NCI-H226 (cell line): ENCODE measurements at regions not wholly inside any gene's neighbourhood (a gene's known extent, or its start where the extent isn't known, plus 50 kb on each side); places are given as distances from the start of the nearest gene placed in this dataset.

Source experiments
- DNase-seq: peaks from one replicate; pipeline ENCODE4 v3.0.0-alpha.2; 2015

GRCh38 chr5:103498800-103499551 lies 63.6 kb downstream of the NUDT12 start:
- no peak for DNase-seq

DNA sequence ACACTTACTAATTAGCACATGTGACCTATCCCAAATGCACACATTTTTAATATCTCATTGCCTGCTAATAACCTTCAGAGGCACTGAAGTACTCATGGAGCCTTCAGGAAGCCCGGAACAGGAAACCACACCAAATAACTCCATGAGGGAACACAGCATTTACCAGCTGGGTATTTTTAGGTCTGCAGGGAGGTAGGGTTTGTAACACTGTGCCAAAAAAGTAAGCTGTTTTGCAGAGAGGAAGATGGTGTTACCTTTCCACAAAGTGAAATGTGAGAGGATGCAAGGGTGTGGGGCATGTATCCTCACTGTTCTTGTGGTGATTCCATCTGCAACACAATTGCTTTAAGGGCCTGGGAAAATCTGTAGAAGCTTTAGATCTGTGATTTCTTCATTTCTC lies 64.4 kb downstream of the NUDT12 start:
- no peak for DNase-seq

DNA sequence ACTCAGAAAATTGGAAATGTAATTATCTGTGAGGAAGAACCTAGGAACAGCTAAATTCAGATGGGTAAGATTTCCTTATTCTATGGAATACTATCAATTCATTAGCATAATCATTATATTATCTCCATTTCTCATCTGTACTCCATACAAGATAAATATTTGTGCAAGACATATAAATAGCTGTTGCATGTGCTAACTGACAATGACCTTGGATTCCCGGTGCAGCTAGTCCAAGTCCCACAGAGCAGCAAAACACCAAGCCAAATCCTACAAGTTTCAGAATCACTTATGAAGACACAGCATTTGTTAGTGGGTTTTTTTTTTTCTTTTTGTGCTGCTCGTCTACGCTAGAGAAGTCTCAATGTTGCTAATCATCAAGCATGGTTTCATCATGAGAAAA lies 64.8 kb downstream of the NUDT12 start:
- DNase-seq: no peak

DNA sequence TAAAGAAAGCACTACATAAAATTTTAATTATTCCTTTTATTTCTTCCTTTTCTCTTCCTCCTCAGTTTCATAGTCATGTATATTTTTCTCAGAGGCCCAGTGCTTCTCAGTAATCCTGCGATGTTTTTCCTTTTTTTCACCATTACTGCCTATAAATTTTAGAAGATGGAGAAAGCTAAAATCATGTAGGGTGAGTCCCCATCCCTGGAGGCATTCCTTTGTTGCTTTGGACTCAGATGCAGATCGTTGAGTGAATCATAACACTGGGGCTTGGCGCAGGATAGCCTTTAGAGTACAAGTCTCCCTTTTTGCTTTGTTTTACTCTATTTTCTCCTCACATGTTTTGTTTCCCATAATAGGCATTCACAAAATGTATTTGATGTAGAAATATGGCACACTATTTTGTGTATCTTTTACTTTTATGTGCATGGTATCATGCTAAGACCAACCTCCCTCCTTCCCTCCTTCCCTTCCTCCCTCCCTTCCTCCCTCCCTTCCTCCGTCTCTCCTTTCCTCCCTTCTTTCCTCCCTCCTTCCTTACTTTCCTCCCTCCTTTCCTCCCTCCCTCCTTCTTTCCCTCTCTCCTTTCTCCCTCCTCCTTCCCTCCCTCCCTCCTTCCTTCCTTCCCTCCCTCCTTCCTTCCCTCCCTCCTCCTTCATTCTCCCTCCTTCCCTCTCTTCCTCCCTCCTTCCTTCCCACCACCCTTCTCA lies 72.4 kb downstream of the NUDT12 start:
- no peak for DNase-seq

DNA sequence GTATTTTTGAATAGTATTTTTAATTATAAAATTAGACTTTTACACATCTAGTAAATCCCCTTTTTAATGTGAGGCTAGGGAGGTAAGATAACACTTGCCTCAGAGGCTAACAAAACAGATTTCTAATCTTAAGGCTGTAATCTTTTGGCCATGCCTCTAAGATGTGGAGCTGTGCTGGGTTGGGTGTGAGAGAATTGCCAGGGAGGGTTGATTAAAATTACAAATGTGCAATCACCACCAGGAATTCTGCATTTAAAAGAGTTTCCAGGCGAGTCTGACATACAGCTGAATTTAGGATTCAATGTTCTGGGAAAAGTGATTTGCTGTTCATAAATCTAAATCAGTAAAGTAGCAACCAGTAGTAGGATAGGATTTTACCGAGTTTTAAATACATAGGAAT lies 73.3 kb downstream of the NUDT12 start:
- DNase-seq: peak; percentile 6

- no peak for DNase-seq
Measured at GRCh38 chr5:103487822-103488493, 74.6 kb downstream of the NUDT12 start.

GRCh38 chr5:103487218-103487617 lies 75.4 kb downstream of the NUDT12 start:
- DNase-seq: no peak

DNA sequence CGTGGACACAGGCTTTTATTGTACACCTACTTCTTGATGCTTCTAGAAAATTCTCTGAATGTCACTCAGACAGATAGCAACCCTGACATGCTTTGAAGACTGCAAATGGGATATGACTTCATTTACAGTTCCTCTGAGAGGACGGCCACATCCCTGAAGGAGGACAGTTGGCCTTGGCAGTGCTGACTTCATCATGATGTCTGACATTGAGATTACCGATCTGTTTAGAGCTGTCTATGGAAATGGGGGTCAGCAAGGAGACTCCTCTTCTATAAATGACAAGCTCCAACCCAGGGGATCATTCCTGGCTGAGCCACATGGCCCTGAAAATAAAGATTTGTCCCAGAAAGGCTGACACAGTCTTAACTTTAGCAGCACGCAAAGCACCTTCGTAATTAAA lies 75.8 kb downstream of the NUDT12 start:
- DNase-seq: no peak

DNA sequence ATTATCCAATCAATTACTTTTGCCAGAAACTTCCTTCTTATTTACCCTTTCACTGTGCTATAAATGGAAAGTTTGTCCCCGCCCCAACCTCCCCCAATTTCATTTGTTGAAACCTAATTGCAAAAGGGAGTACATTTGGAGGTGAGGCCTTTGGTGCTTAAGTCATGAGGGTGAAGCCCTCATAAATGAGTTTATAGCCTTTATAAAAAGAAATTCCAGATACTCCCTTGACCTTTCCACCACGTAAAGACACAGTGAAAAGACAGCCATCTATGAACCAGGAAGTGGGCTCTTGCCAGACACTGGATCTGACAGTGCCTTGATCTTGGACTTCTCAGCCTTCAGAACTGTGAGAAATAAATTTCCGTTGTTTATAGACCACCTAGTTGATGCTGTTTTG lies 82.3 kb downstream of the NUDT12 start:
- DNase-seq: no peak

DNA sequence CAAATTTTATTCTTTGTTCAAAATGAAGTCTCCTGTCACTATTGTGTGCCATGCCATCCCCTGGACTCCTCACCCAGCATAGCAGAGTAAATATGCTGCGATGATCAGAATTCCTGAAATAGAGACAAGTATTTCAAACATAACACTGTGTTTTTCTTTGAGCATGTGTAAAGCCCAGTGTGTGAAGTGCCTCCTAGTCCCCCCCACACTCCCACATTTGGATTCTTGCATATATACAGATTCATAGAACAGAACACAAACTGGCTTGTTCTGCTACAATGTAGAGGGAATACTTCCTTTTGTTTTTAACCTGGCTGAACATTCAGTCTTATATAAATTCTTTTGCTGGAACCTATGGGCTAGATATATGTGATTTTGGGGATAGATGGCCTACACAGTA lies 84.9 kb downstream of the NUDT12 start:
- DNase-seq: no peak

- DNase-seq: no peak
Measured at GRCh38 chr5:103476811-103477210, 85.8 kb downstream of the NUDT12 start.

DNA sequence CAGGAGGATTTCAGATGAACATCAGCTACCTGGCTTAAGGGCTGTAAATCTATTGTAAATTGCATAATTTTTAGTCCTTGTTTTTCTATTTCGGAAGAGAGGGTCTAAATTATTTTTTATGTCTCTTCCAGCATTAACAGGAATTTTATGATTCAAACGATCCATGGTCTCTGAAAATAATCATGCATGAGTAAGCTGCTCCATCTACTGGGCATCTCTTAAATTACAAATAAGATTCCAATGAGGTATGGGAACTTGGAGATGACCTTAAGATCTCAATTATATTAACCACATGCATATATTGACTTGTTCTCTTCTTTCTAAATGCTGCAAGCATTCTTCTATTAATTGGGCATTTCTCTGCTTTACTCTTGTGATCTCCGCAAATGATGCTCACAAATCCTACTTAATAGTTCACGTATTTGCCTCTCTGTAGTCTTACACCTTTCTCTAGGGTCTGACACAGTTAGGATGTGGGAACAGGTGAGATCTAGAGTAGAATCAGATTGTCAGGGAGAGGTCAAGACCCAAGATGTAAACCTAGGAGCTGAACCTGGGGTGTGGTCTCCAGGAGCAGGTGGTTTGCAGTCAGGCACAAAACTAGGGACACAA lies 86.9 kb downstream of the NUDT12 start:
- peak; percentile 12 for DNase-seq

- no peak for DNase-seq
Measured at GRCh38 chr5:103474677-103475076, 87.9 kb downstream of the NUDT12 start.

DNA sequence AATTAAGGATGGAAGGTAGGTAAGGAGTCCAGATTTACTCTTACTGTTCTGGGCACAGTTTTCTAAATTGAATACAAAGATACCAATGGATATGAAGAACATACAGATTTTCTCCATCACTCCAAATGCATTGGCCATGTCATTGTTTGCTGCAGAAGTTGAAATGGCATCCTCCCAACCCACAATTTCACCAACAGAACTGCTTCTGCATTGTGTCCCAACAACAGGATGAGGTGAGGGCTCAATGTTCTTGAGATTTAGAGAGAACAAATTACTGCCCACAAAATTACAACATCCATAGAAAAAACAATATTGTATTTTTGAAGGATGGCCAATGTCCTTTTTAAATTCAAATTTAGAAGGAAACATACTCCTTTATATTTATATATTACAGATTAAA lies 88.9 kb downstream of the NUDT12 start:
- DNase-seq: no peak

- DNase-seq: peak; percentile 36
Measured at GRCh38 chr5:103472830-103473229, 89.8 kb downstream of the NUDT12 start.

- no peak for DNase-seq
Measured at GRCh38 chr5:103472265-103472664, 90.3 kb downstream of the NUDT12 start.

DNA sequence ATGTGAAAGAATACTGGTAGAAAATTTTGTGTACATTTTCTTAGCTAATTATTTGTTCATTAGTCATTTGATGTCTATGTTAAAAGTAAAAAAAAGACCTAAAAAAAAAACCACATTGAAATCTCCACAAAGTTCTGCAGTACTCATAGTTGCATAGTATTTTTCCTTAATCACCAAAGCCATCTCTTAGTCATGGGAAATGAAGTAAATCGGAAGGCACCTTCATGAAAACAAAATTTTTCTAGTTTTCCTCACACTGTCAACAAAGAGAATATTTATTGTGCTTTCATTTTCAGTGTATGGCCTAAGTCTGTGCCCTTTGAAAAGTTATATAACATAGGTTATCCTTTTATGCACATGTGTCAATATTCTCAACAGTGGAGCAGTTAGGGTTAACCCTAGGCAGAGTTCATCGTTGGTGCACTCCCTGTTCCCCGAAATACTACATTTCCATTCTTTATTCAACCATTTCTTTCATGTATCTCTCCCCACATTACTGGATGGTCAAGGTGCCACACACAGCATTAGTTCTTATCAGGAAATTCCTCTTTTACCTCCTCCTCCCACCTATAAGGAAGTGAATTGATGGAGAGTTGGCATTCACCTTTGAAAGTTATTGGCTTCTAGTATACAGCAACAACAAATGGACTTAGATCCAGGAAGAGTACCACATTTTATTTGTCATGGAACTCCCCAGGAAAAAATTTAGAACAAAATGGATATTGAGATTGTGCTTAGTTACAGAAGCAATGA lies 93.1 kb downstream of the NUDT12 start:
- no peak for DNase-seq

DNA sequence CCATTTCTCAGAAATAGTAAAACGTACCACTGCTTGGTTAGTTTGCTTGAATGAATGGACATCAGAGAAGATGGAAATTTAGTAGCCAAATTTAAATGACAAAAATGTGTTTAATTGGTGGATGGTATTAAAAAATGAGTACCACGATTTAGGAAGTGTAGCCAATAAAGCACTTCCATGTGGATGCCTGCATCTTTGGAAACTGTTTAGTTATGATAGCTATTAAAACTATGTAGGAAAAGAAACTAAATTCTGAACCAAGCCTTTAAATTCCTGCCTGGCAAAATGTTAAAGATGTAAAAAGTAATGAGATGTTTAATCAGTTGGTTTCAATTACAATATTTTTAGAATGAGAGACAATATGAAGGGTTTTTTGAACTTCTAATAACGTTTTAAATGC lies 94.8 kb downstream of the NUDT12 start:
- DNase-seq: no peak

DNA sequence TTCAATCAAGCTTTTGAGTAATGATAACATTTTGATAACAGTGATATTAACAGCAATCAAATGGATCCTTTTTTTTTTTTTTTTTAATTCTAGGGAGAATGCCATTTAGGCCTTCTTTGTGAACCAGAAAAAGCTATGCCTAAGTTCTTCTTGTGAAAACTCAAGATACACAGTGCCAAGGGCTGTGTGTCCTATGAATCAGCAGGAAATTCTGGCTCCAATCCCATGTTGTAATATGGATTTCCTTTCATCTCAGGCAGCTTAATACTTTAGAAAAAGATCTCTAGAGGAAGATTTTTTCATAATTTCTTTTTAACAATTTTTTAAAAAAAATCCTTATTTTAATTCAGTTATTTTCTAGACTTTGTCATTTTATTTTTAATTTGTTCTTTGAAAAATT lies 96.1 kb downstream of the NUDT12 start:
- peak; percentile 12 for DNase-seq

DNA sequence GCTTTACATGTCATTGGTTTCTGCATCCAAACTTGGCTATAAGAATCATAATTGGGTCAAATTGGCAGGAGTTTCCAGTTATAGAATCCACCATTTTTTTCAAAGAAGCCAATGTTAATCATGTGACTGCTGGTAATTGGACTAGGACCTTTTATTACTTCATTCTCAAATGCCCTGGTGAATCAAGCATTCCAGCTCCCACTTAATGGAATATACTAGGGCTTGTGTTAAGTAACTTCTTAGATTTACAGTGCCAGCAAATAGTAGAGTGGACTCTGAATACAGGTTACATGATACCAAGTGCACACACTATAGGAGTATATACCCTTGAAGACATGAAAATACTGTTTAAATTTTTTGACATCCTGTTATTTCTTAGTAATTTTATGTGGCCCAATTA lies 96.7 kb downstream of the NUDT12 start:
- peak; percentile 4 for DNase-seq

DNA sequence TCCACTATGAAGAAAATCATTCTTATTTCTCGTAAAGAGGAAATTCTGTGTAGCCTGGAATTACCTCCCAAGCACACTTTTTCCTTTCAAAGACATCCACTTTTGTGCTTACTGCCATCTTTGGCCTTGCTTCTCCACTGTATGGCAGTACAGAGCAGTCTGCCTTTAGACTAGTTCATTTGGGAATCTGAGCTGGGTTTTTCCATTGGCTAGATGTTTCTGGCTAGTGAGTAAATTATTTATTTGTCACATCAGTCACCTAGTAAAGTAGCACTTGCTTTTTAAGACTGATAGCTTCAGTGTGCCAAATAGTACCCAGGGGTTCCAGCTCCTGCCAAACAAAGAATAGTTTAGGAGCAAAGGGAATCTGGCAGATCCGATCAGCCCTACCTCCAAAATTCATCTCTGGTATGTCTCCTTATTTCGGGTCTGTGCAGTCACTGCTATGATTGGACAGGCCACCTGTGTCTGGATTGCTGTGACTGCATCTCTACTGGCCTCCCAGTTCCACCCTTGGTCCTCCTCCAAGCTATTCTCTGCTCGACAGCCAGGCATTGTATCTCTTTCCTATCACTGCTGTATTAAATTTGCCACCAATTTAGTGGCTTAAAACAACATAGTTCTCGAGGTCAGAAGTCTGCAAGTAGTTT lies 97.6 kb downstream of the NUDT12 start:
- peak; percentile 5 for DNase-seq

DNA sequence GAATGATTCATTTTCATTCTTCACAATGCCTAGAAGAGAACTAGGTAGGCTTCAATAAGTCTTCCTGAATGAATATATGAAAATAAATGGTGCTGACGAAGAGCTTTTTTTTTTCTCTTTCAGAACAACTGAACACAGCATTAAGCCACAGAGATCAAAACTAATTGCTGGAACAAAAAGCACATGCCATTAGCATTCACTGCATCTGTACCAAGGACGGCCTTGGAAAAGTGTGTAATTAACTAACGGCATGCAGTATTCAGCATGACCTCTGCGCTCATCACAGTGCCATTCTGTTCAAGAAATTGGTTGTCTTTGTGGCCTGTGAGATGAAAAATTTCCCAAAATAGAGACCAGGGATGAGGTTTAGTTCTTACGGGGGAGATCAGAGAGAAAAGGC lies 99.3 kb downstream of the NUDT12 start:
- DNase-seq: no peak
